Lower lobe of right lung (tissue), 2 donors: ENCODE measurements at regions not wholly inside any gene's neighbourhood (a gene's known extent, or its start where the extent isn't known, plus 50 kb on each side); places are given as distances from the start of the nearest gene placed in this dataset.

ENCODE experiments used
- ATAC-seq, 2 donors: fragments of 200-7000 bp; cut with Tn5 transposase; one replicate each; pipeline ENCODE4 v1.9.1; 2020 to 2022; ENCODE audit warnings: mild to moderate bottlenecking in 2 of 2, moderate library complexity in 2 of 2
- DNase-seq: peaks from one replicate; pipeline ENCODE4 v3.0.0-alpha.2; 2020
- H3K27ac ChIP-seq: fragments of 200-600 bp; one replicate; pipeline ENCODE4 v1.8.0; 2022
- H3K27me3 ChIP-seq: fragments of 200-600 bp; one replicate; pipeline ENCODE4 v1.8.0; 2022; ENCODE audit warnings: low read depth
- H3K36me3 ChIP-seq: fragments of 200-600 bp; one replicate; pipeline ENCODE4 v1.8.0; 2022; ENCODE audit warnings: mild to moderate bottlenecking
- H3K4me1 ChIP-seq: fragments of 200-600 bp; one replicate; pipeline ENCODE4 v1.8.0; 2022
- H3K4me3 ChIP-seq: fragments of 200-600 bp; one replicate; pipeline ENCODE4 v1.8.0; 2022; ENCODE audit warnings: mild to moderate bottlenecking
- H3K9me3 ChIP-seq: fragments of 200-600 bp; one replicate; pipeline ENCODE4 v1.8.0; 2022
- CTCF ChIP-seq: fragments of 200-600 bp; IDR thresholded peaks from one replicate; pipeline ENCODE4 v1.8.0; 2022; ENCODE audit warnings: antibody characterized with exemption, mild to moderate bottlenecking
- intact Hi-C: fragments of 100-400 bp; cut with DNase I; formaldehyde crosslinking; loops from one replicate; pipeline ENCODE4 v1.11.0; 2022
- donor health status: DM: no; HTN: yes; CAD: no; lungs with severe emphysema.

GRCh38 chr11:119935349-119935925, 202.5 kb downstream of the TRIM29 start:
- Histone ChIP-seq H3K36me3 (no peaks in the 10 kb centered on the region), H3K4me3 (no peak overlapping the region), H3K27ac (no peak overlapping the region), H3K9me3 (no peaks in the 10 kb centered on the region), H3K27me3 (peaks cover 8% of the 10 kb centered on the region), H3K4me1 (no peaks in the 10 kb centered on the region)
- intact Hi-C loops: no loop called here
- no peak for TF ChIP-seq CTCF
- DNase-seq (no peak), ATAC-seq (no peak)

GRCh38 chr11:119934866-119935265, 203.0 kb downstream of the TRIM29 start:
- Histone ChIP-seq H3K4me1 (no peaks in the 10 kb centered on the region), H3K9me3 (no peaks in the 10 kb centered on the region), H3K27ac (no peak overlapping the region), H3K27me3 (peaks cover 8% of the 10 kb centered on the region), H3K36me3 (no peaks in the 10 kb centered on the region), H3K4me3 (no peak overlapping the region)
- ATAC-seq: no peak
- intact Hi-C loops: no loop called here
- no peak for TF ChIP-seq CTCF
- no peak for DNase-seq

- Histone ChIP-seq H3K27ac (no peak overlapping the region), H3K9me3 (no peaks in the 10 kb centered on the region), H3K27me3 (peaks cover 4% of the 10 kb centered on the region), H3K36me3 (no peaks in the 10 kb centered on the region), H3K4me1 (no peaks in the 10 kb centered on the region), H3K4me3 (no peak overlapping the region)
- ATAC-seq: no peak
- intact Hi-C loops: no loop called here
- TF ChIP-seq CTCF: no peak
- DNase-seq: no peak
Observed at GRCh38 chr11:119934267-119934666, 203.6 kb downstream of the TRIM29 start.

- H3K36me3 ChIP-seq: no peaks in the 10 kb centered on the region
- no peak for TF ChIP-seq CTCF
- ATAC-seq (no peak), DNase-seq (no peak)
- intact Hi-C loops: no loop called here
- no peak overlapping the region for H3K4me3 ChIP-seq
- H3K4me1 ChIP-seq: no peaks in the 10 kb centered on the region
- H3K27me3 ChIP-seq: no peaks in the 10 kb centered on the region
- no peaks in the 10 kb centered on the region for H3K9me3 ChIP-seq
- no peak overlapping the region for H3K27ac ChIP-seq
Observed at GRCh38 chr11:119933584-119933983, 204.3 kb downstream of the TRIM29 start.

GRCh38 chr11:119932828-119933562, 204.0 kb upstream of the NECTIN1 start:
- intact Hi-C loops: no loop called here
- no peaks in the 10 kb centered on the region for H3K27me3 ChIP-seq

More at GRCh38 chr11:119932828-119933562, 204.0 kb upstream of the NECTIN1 start:
- no peak for ATAC-seq
- no peak for DNase-seq
- no peak for TF ChIP-seq CTCF
- Histone ChIP-seq H3K4me1 (no peaks in the 10 kb centered on the region), H3K4me3 (no peak overlapping the region), H3K9me3 (no peaks in the 10 kb centered on the region), H3K36me3 (no peaks in the 10 kb centered on the region), H3K27ac (no peak overlapping the region)
